ENCODE measurements at regions not wholly inside any gene's neighbourhood (a gene's known extent, or its start where the extent isn't known, plus 50 kb on each side); places are given as distances from the start of the nearest gene placed in this dataset.

GRCh38 chr7:130918129-130919052 is 184.4 kb upstream of the KLF14 start:
- no peak for TF ChIP-seq EZH2phosphoT487 (IDR thresholded peaks at IDR 0.05; ENCODE audit: low read length)
- no peak for TF ChIP-seq CTCF (IDR thresholded peaks at IDR 0.05; ENCODE audit: low read length)
